HG03342 (cell line): ENCODE measurements at regions not wholly inside any gene's neighbourhood (a gene's known extent, or its start where the extent isn't known, plus 50 kb on each side); places are given as distances from the start of the nearest gene placed in this dataset.

ENCODE experiments used
- ATAC-seq: cut with Tn5 transposase; IDR thresholded peaks from one replicate; pipeline ENCODE4 v1.9.1; 2021; ENCODE audit warnings: mild to moderate bottlenecking, moderate library complexity; ENCODE audit not compliant: unreplicated experiment

- no peak for ATAC-seq
These were observed 194.0 kb downstream of the TRIM27 start for GRCh38 chr6:28729501-28730402.

GRCh38 chr6:28732052-28732451 lies 191.7 kb downstream of the TRIM27 start:
- no peak for ATAC-seq

- ATAC-seq: no peak
These were observed 189.3 kb downstream of the TRIM27 start for GRCh38 chr6:28734443-28734959.

GRCh38 chr6:28736121-28736520 lies 187.7 kb downstream of the TRIM27 start:
- ATAC-seq: no peak

- ATAC-seq: no peak
These were observed 185.9 kb downstream of the TRIM27 start for GRCh38 chr6:28737750-28738395.

- no peak for ATAC-seq
These were observed 185.4 kb downstream of the TRIM27 start for GRCh38 chr6:28738396-28738765.

- ATAC-seq: no peak
These were observed 182.4 kb downstream of the TRIM27 start for GRCh38 chr6:28741363-28741762.

GRCh38 chr6:28742668-28743270 lies 181.0 kb downstream of the TRIM27 start:
- ATAC-seq: no peak

GRCh38 chr6:28743271-28743789 lies 180.5 kb downstream of the TRIM27 start:
- no peak for ATAC-seq

- ATAC-seq: no peak
These were observed 176.6 kb downstream of the TRIM27 start for GRCh38 chr6:28747083-28747630.

GRCh38 chr6:28747631-28748157 lies 176.1 kb downstream of the TRIM27 start:
- ATAC-seq: no peak

GRCh38 chr6:28748192-28748591 lies 175.6 kb downstream of the TRIM27 start:
- no peak for ATAC-seq

GRCh38 chr6:28750926-28751458 lies 172.8 kb downstream of the TRIM27 start:
- no peak for ATAC-seq

GRCh38 chr6:28751514-28751913 lies 172.3 kb downstream of the TRIM27 start:
- no peak for ATAC-seq

- ATAC-seq: no peak
These were observed 171.8 kb downstream of the TRIM27 start for GRCh38 chr6:28751963-28752350.

GRCh38 chr6:28757429-28758045 lies 166.2 kb downstream of the TRIM27 start:
- ATAC-seq: no peak

- ATAC-seq: no peak
These were observed 165.6 kb downstream of the TRIM27 start for GRCh38 chr6:28758046-28758817.

- no peak for ATAC-seq
These were observed 165.0 kb downstream of the TRIM27 start for GRCh38 chr6:28758818-28759235.

GRCh38 chr6:28764014-28764723 lies 159.6 kb downstream of the TRIM27 start:
- ATAC-seq: no peak
